ENCODE measurements at regions not wholly inside any gene's neighbourhood (a gene's known extent, or its start where the extent isn't known, plus 50 kb on each side); places are given as distances from the start of the nearest gene placed in this dataset.

- TF ChIP-seq EZH2 (optimal IDR thresholded peaks at IDR 0.05; ENCODE audit: low read depth, low read length) (no peak), CTCF (IDR thresholded peaks at IDR 0.05; ENCODE audit: low read length) (no peak), EZH2phosphoT487 (IDR thresholded peaks at IDR 0.05; ENCODE audit: low read length) (no peak)
These were observed 75.4 kb downstream of the FAT4 start for GRCh38 chr4:125390126-125390525.
